DMS114 treated with DMSO at 0.1 percent for 48 hours (cell line): ENCODE measurements at regions not wholly inside any gene's neighbourhood (a gene's known extent, or its start where the extent isn't known, plus 50 kb on each side); places are given as distances from the start of the nearest gene placed in this dataset.
"Not testable (repeated sequence)": the region's sequence is repeated elsewhere in the genome, so short reads cannot be mapped to it uniquely, and the experiment has no call there.

Experiments used
- DNase-seq: peaks from one replicate; lab custom pipeline; 2025; ENCODE audit not compliant: unreplicated experiment; lab: John Stamatoyannopoulos, UW

GRCh38 chr2:189308056-189308790 is 128.7 kb upstream of the COL5A2 start:
- no peak for DNase-seq

- no peak for DNase-seq
Observed at GRCh38 chr2:189309331-189309730, 129.8 kb upstream of the COL5A2 start.

GRCh38 chr2:189312211-189312610 is 129.1 kb upstream of the WDR75 start:
- DNase-seq, result no peak

GRCh38 chr2:189312643-189313042 is 128.6 kb upstream of the WDR75 start:
- DNase-seq, result no peak

GRCh38 chr2:189318761-189319160 is 122.5 kb upstream of the WDR75 start:
- no peak for DNase-seq

- DNase-seq, result not testable (repeated sequence)
Observed at GRCh38 chr2:189319424-189319823, 121.8 kb upstream of the WDR75 start.

GRCh38 chr2:189327879-189328847 is 113.1 kb upstream of the WDR75 start:
- no peak for DNase-seq

GRCh38 chr2:189328848-189329245 is 112.4 kb upstream of the WDR75 start:
- no peak for DNase-seq

- no peak for DNase-seq
Observed at GRCh38 chr2:189336276-189336975, 104.8 kb upstream of the WDR75 start.

- no peak for DNase-seq
Observed at GRCh38 chr2:189337656-189338055, 103.6 kb upstream of the WDR75 start.

- DNase-seq, result no peak
Observed at GRCh38 chr2:189338115-189338514, 103.2 kb upstream of the WDR75 start.

GRCh38 chr2:189341077-189341476 is 100.2 kb upstream of the WDR75 start:
- no peak for DNase-seq

- DNase-seq, result no peak
Observed at GRCh38 chr2:189344043-189344442, 97.2 kb upstream of the WDR75 start.

GRCh38 chr2:189347540-189347939 is 93.7 kb upstream of the WDR75 start:
- no peak for DNase-seq

GRCh38 chr2:189348369-189348768 is 92.9 kb upstream of the WDR75 start:
- DNase-seq, result no peak

GRCh38 chr2:189350540-189351209 is 90.6 kb upstream of the WDR75 start:
- DNase-seq, result no peak

GRCh38 chr2:189351933-189352332 is 89.3 kb upstream of the WDR75 start:
- DNase-seq, result not testable (repeated sequence)

- not testable (repeated sequence) for DNase-seq
Observed at GRCh38 chr2:189357375-189357774, 83.9 kb upstream of the WDR75 start.

- no peak for DNase-seq
Observed at GRCh38 chr2:189360861-189361260, 80.4 kb upstream of the WDR75 start.

GRCh38 chr2:189362283-189362682 is 79.0 kb upstream of the WDR75 start:
- no peak for DNase-seq

- DNase-seq, result no peak
Observed at GRCh38 chr2:189363559-189363958, 77.7 kb upstream of the WDR75 start.
